Upper lobe of right lung (tissue), 1 donor: ENCODE measurements at regions not wholly inside any gene's neighbourhood (a gene's known extent, or its start where the extent isn't known, plus 50 kb on each side); places are given as distances from the start of the nearest gene placed in this dataset.

Experiments
- ATAC-seq: fragments of 200-7000 bp; cut with Tn5 transposase; one replicate; pipeline ENCODE4 v1.9.1; 2020; ENCODE audit warnings: mild to moderate bottlenecking, moderate library complexity
- DNase-seq: peaks from one replicate; pipeline ENCODE4 v3.0.0-alpha.2; 2020
- H3K27ac ChIP-seq: fragments of 200-600 bp; one replicate; pipeline ENCODE4 v1.8.0; 2022
- H3K27me3 ChIP-seq: fragments of 200-600 bp; one replicate; pipeline ENCODE4 v1.8.0; 2022; ENCODE audit warnings: mild to moderate bottlenecking
- H3K36me3 ChIP-seq: fragments of 200-600 bp; one replicate; pipeline ENCODE4 v1.8.0; 2022
- H3K4me1 ChIP-seq: fragments of 200-600 bp; one replicate; pipeline ENCODE4 v1.8.0; 2022
- H3K4me3 ChIP-seq: fragments of 200-600 bp; one replicate; pipeline ENCODE4 v1.8.0; 2022; ENCODE audit warnings: mild to moderate bottlenecking
- H3K9me3 ChIP-seq: fragments of 200-600 bp; one replicate; pipeline ENCODE4 v1.8.0; 2022
- intact Hi-C: fragments of 100-400 bp; cut with DNase I; formaldehyde crosslinking; loops from one replicate; pipeline ENCODE4 v1.11.0; 2022
- TF ChIP-seq, protein P1 (sequence below): fragments of 200-600 bp; IDR thresholded peaks from one replicate; pipeline ENCODE4 v1.8.0; 2022; ENCODE audit warnings: antibody characterized with exemption
- donor health status: DM: no; HTN: yes; CAD: no; lungs with severe emphysema.

DNA sequence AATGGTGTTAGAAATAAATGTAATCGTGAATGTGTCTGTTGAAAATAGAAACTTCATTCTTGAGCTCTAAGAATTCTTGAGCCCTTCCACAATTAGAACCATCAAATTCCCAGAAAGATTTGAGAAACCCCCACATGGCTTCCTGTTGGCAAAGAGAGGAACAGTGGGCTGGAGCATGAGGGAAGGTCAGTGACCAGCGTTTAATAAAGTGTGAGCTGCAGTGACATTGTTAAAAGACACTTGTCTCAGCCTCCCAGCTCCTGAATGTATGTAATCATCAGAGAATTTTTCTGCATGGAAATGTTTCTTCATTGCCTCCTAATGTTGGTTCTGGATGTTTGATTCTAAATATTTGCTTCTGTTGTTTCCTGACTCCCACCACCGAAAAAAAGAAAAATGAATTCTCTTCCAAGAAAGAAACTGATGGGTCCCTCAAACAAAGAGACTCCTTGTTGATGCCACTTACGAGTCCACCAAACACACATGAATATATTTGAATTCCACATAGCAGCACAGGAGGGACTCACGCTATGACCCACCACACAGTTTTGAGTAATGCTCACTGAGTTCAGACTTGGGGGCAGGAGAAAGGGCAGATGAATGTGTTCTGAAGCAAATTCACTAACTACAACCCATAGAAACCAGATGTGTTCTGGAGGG is 225.1 kb upstream of the KLHL29 start:
- H3K4me1 ChIP-seq: no peaks in the 10 kb centered on the region
- TF ChIP-seq, protein P1, sequence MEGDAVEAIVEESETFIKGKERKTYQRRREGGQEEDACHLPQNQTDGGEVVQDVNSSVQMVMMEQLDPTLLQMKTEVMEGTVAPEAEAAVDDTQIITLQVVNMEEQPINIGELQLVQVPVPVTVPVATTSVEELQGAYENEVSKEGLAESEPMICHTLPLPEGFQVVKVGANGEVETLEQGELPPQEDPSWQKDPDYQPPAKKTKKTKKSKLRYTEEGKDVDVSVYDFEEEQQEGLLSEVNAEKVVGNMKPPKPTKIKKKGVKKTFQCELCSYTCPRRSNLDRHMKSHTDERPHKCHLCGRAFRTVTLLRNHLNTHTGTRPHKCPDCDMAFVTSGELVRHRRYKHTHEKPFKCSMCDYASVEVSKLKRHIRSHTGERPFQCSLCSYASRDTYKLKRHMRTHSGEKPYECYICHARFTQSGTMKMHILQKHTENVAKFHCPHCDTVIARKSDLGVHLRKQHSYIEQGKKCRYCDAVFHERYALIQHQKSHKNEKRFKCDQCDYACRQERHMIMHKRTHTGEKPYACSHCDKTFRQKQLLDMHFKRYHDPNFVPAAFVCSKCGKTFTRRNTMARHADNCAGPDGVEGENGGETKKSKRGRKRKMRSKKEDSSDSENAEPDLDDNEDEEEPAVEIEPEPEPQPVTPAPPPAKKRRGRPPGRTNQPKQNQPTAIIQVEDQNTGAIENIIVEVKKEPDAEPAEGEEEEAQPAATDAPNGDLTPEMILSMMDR: no peak
- H3K4me3 ChIP-seq: no peak overlapping the region
- no peaks in the 10 kb centered on the region for H3K36me3 ChIP-seq
- intact Hi-C loops: no loop called here
- H3K9me3 ChIP-seq: no peaks in the 10 kb centered on the region
- no peaks in the 10 kb centered on the region for H3K27me3 ChIP-seq
- no peak overlapping the region for H3K27ac ChIP-seq
- ATAC-seq (no peak), DNase-seq (no peak)

DNA sequence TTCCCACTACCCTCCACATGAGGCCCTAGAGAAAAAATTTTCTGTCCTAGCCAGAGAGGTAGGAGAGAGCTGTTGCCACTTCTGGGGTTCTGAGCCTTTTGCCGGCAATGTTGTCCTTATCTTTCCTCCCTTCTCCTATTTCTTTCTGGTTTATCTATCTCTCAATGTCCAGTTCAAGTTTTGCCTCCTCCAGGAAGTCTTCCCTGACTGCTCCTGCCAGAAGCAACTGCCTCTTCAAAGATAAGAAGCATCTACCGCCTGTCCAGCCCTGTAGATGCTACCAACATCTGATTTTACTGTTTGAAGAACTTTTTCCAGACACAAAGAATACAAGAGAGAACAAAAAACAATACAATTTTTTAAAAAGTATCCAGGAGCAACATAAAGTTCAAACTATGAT is 220.8 kb upstream of the KLHL29 start:
- Histone ChIP-seq H3K9me3 (no peaks in the 10 kb centered on the region), H3K27me3 (no peaks in the 10 kb centered on the region), H3K27ac (no peak overlapping the region), H3K36me3 (no peaks in the 10 kb centered on the region), H3K4me3 (no peak overlapping the region), H3K4me1 (no peaks in the 10 kb centered on the region)
- DNase-seq: no peak
- ATAC-seq: no peak
- intact Hi-C loops: no loop called here
- TF ChIP-seq, protein P1: no peak

DNA sequence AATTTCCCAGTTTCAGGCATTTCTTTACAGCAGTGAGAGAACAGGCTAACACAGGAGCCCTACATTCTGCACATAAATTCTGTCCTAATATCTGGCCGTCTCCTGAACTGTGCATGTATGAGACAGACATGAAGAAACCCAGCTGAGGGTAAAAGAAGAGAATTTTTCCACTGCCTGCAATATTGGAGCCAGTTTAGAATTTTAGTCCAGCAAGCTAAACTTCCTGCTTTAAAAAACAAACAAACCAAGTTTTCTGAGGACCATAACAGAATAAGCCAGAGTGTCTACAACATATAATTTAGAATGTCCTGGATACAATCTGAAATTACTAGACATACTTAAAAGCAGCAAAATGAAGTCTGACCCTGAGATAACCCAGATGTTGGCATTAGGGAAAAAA is 215.1 kb upstream of the KLHL29 start:
- ATAC-seq: no peak

DNA sequence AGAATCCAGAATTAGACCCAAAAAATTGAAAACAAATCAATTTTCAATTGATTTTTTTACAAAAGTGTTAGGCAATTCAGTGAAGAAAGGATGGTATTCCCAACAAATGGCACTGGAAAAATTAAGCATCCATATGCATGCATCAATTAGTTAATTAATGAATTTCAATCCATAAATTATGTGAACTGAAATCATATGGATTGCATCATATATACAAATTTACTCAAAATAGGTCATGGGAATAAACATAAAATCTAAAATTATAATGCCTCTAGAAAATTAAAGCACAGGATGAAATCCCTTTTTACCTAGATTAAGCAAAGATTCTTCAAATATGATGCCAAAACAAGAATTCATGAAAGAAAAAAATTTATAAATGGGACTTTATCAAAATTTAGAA is 213.9 kb upstream of the KLHL29 start:
- Histone ChIP-seq H3K4me1 (no peaks in the 10 kb centered on the region), H3K27me3 (no peaks in the 10 kb centered on the region), H3K4me3 (no peak overlapping the region), H3K36me3 (no peaks in the 10 kb centered on the region), H3K9me3 (no peaks in the 10 kb centered on the region), H3K27ac (no peak overlapping the region)
- intact Hi-C loops: no loop called here
- DNase-seq: no peak
- no peak for ATAC-seq
- TF ChIP-seq, protein P1: no peak

More for the DNA sequence above, 215.1 kb upstream of the KLHL29 start:
- DNase-seq: no peak
- H3K36me3 ChIP-seq: no peaks in the 10 kb centered on the region
- no peaks in the 10 kb centered on the region for H3K4me1 ChIP-seq
- TF ChIP-seq, protein P1: no peak
- intact Hi-C loops: no loop called here
- no peak overlapping the region for H3K27ac ChIP-seq
- no peaks in the 10 kb centered on the region for H3K27me3 ChIP-seq
- H3K4me3 ChIP-seq: no peak overlapping the region
- H3K9me3 ChIP-seq: no peaks in the 10 kb centered on the region

DNA sequence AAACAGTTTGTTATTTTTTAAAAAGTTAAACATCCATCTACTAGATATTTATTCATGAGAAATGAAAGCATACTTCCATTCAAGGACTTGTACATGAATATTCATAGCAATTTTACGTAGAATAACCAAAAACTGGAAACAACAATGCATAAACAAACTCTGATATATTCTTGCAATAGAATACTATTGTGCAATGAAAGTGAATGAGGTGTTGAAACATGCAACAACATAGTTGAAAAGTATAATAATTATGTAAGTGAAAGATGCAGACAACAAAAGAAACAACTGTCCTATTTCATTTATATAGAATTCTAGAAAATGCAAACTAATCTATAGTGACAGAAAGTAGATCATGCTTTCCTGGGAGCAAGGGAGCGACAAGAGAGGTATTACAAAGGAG is 206.6 kb upstream of the KLHL29 start:
- H3K27me3 ChIP-seq: no peaks in the 10 kb centered on the region
- ATAC-seq: no peak
- no peak overlapping the region for H3K4me3 ChIP-seq
- TF ChIP-seq, protein P1: no peak
- no peaks in the 10 kb centered on the region for H3K9me3 ChIP-seq
- intact Hi-C loops: no loop called here
- no peak for DNase-seq
- no peak overlapping the region for H3K27ac ChIP-seq
- no peaks in the 10 kb centered on the region for H3K36me3 ChIP-seq
- H3K4me1 ChIP-seq: no peaks in the 10 kb centered on the region

DNA sequence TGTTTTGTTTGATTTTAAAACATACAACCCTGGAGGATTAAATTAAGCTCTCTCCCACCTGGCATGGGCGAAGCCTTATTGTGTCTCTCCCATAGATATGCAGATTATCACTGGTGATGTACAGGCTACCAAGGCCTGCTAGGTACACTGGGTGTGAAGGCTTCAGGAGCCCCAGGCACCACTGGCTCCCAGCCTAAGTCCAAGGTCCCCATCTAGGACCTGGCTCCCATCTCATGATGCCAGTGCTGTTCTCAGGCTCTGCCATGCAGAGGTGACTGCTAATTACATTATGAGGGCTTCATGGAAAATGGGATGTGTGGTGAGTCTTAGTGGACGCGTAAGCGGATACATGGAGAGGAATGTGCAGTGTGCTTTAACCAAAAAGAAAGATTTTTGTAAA is 201.2 kb upstream of the KLHL29 start:
- no peak overlapping the region for H3K4me3 ChIP-seq
- H3K4me1 ChIP-seq: no peaks in the 10 kb centered on the region
- no peaks in the 10 kb centered on the region for H3K9me3 ChIP-seq
- H3K27ac ChIP-seq: no peak overlapping the region
- TF ChIP-seq, protein P1: no peak
- ATAC-seq (no peak), DNase-seq (no peak)
- intact Hi-C loops: no loop called here
- no peaks in the 10 kb centered on the region for H3K36me3 ChIP-seq
- H3K27me3 ChIP-seq: no peaks in the 10 kb centered on the region
